AG04449 (cell line): ENCODE measurements at regions not wholly inside any gene's neighbourhood (a gene's known extent, or its start where the extent isn't known, plus 50 kb on each side); places are given as distances from the start of the nearest gene placed in this dataset.

Experiments used
- CTCF ChIA-PET: fragments of 350-600 bp; formaldehyde crosslinking; extraction: SDS; loops from one replicate; lab custom pipeline; 2021; ENCODE audit warnings: antibody characterized with exemption; lab: Yijun Ruan, JAX
- POLR2A ChIA-PET: fragments of 400-600, 350-600 bp; formaldehyde crosslinking; extraction: SDS; loops from one replicate; lab custom pipeline; 2020; ENCODE audit warnings: antibody characterized with exemption, inconsistent platforms; lab: Yijun Ruan, JAX
- DNase-seq: peaks from one replicate; pipeline ENCODE4 v3.0.0-alpha.2; 2010; ENCODE audit warnings: low read depth, low spot score
- H3K4me3 ChIP-seq: 2 replicates; pipeline ENCODE4 v1.5.1; 2011; ENCODE audit warnings: low read depth, mild to moderate bottlenecking, control low read depth, low read length
- TF ChIP-seq, protein P1 (sequence below): IDR thresholded peaks from one replicate; pipeline ENCODE4 v1.5.1; 2011; ENCODE audit warnings: mild to moderate bottlenecking, moderate library complexity, low read length, control low read depth, inconsistent platforms; ENCODE audit not compliant: insufficient read depth; ENCODE audit errors: missing control alignments

- peak overlapping the region; percentile 23; the same call in 1 of the 2 replicates for H3K4me3 ChIP-seq
- POLR2A ChIA-PET: no interaction called here
- no peak for DNase-seq
- TF ChIP-seq, protein P1, sequence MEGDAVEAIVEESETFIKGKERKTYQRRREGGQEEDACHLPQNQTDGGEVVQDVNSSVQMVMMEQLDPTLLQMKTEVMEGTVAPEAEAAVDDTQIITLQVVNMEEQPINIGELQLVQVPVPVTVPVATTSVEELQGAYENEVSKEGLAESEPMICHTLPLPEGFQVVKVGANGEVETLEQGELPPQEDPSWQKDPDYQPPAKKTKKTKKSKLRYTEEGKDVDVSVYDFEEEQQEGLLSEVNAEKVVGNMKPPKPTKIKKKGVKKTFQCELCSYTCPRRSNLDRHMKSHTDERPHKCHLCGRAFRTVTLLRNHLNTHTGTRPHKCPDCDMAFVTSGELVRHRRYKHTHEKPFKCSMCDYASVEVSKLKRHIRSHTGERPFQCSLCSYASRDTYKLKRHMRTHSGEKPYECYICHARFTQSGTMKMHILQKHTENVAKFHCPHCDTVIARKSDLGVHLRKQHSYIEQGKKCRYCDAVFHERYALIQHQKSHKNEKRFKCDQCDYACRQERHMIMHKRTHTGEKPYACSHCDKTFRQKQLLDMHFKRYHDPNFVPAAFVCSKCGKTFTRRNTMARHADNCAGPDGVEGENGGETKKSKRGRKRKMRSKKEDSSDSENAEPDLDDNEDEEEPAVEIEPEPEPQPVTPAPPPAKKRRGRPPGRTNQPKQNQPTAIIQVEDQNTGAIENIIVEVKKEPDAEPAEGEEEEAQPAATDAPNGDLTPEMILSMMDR: no peak
- CTCF ChIA-PET: interaction anchor here (0.8 kb wide), 1 partner anchor 113 kb away, joined by 3 read pairs; no protein-coding TSS in a partner anchor
Measured at GRCh38 chr18:49652881-49653724, 91.2 kb downstream of the LIPG start.

DNA sequence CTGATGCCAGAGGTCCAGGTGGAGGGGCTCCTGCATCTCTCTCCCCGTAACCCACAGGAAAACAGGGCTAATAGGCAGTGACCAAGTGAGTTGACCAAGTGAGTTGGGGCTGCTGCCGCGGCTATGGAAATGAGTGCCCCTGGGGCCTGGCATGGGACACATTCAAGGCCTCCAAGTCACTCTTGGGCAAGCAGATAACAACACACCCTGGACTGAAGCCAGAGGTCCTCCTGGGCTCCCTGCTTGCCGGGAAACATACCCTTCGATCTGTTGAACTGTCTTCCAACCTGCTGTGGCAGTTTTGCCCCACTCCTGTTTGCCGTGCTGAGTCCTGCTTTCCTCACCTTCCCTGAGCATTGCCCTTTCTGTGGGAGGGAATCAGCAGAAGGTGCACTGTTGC lies 89.2 kb downstream of the LIPG start:
- TF ChIP-seq, protein P1: no peak
- no peak for DNase-seq
- ChIA-PET CTCF (no interaction called here), POLR2A (no interaction called here)
- no peak overlapping the region for H3K4me3 ChIP-seq

DNA sequence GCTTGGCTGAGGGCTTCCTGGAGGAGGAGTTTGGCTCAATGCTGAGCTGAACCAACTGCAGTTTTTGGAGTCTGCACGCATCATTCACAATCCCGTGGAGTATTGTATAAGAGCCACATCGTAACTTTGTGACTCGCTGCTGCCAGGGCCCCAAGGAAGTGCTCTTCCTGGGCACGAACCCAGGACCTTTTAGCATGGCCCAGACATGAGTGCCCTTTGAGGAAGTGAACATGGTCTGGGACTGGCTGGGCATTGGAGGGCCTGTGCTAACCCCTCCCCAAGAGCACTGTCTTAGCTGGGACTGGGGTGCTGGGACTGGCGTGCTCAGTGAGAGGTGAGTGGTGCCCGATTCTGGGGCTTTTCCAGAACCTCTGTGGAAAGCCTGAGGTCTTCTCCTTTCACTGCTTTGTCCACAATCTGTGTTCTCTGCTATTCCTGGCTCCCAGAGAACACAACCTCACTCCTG lies 88.6 kb downstream of the LIPG start:
- DNase-seq: no peak
- CTCF ChIA-PET: no interaction called here

GRCh38 chr18:49648811-49649210 lies 87.0 kb downstream of the LIPG start:
- H3K4me3 ChIP-seq: no peak overlapping the region
- TF ChIP-seq, protein P1: no peak
- no peak for DNase-seq
- POLR2A ChIA-PET: no interaction called here
- CTCF ChIA-PET: interaction anchor here (1.0 to 1.2 kb wide), 3 partner anchors 80 to 210 kb away, joined by 3 to 5 read pairs (median 3); no protein-coding TSS in a partner anchor

More for the DNA sequence above, 88.6 kb downstream of the LIPG start:
- no peak overlapping the region for H3K4me3 ChIP-seq
- TF ChIP-seq, protein P1: no peak
- POLR2A ChIA-PET: no interaction called here
